Ishikawa (cell line): ENCODE measurements at regions not wholly inside any gene's neighbourhood (a gene's known extent, or its start where the extent isn't known, plus 50 kb on each side); places are given as distances from the start of the nearest gene placed in this dataset.

Experiments used
- CEBPB ChIP-seq: IDR thresholded peaks from 2 replicates; pipeline ENCODE4 v1.6.1; 2012
- CREB1 ChIP-seq: IDR thresholded peaks from 2 replicates; pipeline ENCODE4 v1.6.1; 2012; ENCODE audit warnings: low read depth
- EGR1 ChIP-seq: IDR thresholded peaks from 2 replicates; pipeline ENCODE4 v1.6.1; 2012
- EP300 ChIP-seq: IDR thresholded peaks from 2 replicates; pipeline ENCODE4 v1.6.1; 2012; ENCODE audit warnings: borderline replicate concordance
- FOXM1 ChIP-seq: IDR thresholded peaks from 2 replicates; pipeline ENCODE4 v1.6.1; 2012; ENCODE audit warnings: low read depth, borderline replicate concordance
- NFIC ChIP-seq: IDR thresholded peaks from 2 replicates; pipeline ENCODE4 v1.6.1; 2012
- REST ChIP-seq: IDR thresholded peaks from 2 replicates; pipeline ENCODE4 v1.6.1; 2012; ENCODE audit warnings: low read depth, mild to moderate bottlenecking
- TAF1 ChIP-seq: IDR thresholded peaks from 2 replicates; pipeline ENCODE4 v1.6.1; 2012; ENCODE audit warnings: low read depth, mild to moderate bottlenecking
- USF1 ChIP-seq: IDR thresholded peaks from 2 replicates; pipeline ENCODE4 v1.6.1; 2012
- YY1 ChIP-seq: IDR thresholded peaks from 2 replicates; pipeline ENCODE4 v1.6.1; 2012; ENCODE audit warnings: low read depth
- ZBTB7A ChIP-seq: IDR thresholded peaks from 2 replicates; pipeline ENCODE4 v1.6.1; 2012; ENCODE audit warnings: low read depth

GRCh38 chr20:39318911-39319310 lies 356.8 kb downstream of the DHX35 start:
- TF ChIP-seq EGR1 (no peak), CEBPB (no peak), YY1 (no peak), EP300 (no peak), USF1 (no peak), REST (no peak), TAF1 (no peak), NFIC (no peak), CREB1 (no peak), FOXM1 (no peak), ZBTB7A (no peak)
